Activated CD8-positive, alpha-beta memory T cell treated with anti-CD3 and anti-CD28 coated beads, Interleukin-2, amount 10 ng/mL, durations not matched to agents 7 days and 5 days (primary cell): ENCODE measurements at regions not wholly inside any gene's neighbourhood (a gene's known extent, or its start where the extent isn't known, plus 50 kb on each side); places are given as distances from the start of the nearest gene placed in this dataset.

Experiments
- ATAC-seq: fragments of 150-1000 bp; cut with Tn5 transposase; one replicate; pipeline ENCODE4 v1.10.0; 2021; ENCODE audit warnings: moderate library complexity
- CTCF ChIA-PET: fragments of 350-600 bp; sonication (Branson Sonifier 250); formaldehyde crosslinking; loops from one replicate; lab custom pipeline; 2021; ENCODE audit warnings: antibody characterized with exemption; lab: Charles Lee
- DNase-seq: peaks from one replicate; pipeline ENCODE4 v3.0.0-alpha.2; 2020
- H3K27ac Mint-ChIP-seq: one replicate; pipeline ENCODE4 v1.8.0; 2021; ENCODE audit warnings: mild to moderate bottlenecking, mixed read lengths
- H3K27me3 Mint-ChIP-seq: one replicate; pipeline ENCODE4 v1.8.0; 2021; ENCODE audit warnings: mixed read lengths
- H3K36me3 Mint-ChIP-seq: one replicate; pipeline ENCODE4 v1.8.0; 2021; ENCODE audit warnings: mild to moderate bottlenecking, mixed read lengths
- H3K4me1 Mint-ChIP-seq: one replicate; pipeline ENCODE4 v1.8.0; 2021; ENCODE audit warnings: mixed read lengths
- H3K4me3 Mint-ChIP-seq: one replicate; pipeline ENCODE4 v1.8.0; 2021; ENCODE audit warnings: mild to moderate bottlenecking, moderate library complexity, mixed read lengths
- H3K9me3 Mint-ChIP-seq: one replicate; pipeline ENCODE4 v1.8.0; 2022; ENCODE audit warnings: low read depth, mixed read lengths

DNA sequence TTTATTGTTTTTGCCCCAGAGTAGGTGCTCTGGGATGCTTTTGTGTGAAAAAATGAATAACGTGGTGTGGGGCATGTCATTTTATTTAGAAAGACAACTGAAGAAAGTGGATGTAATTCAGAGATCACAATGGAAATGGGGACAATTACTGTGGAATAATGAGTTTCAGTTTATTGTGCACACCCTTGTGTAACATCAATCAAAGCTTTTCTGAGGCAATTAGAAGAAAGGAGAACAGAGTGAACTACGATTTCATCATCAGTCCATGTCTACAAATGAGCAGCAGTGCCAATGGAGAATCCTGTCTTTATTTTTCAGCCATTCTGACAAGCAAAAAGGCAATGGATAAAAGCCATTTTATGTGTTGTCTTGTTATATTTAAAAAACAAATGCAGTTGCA lies 339.2 kb downstream of the TMA16 start:
- ATAC-seq (no peak), DNase-seq (no peak)
- Mint-ChIP-seq H3K9me3 (no peaks in the 10 kb centered on the region), H3K4me1 (no peaks in the 10 kb centered on the region), H3K4me3 (no peak overlapping the region), H3K27ac (no peak overlapping the region), H3K27me3 (no peaks in the 10 kb centered on the region), H3K36me3 (no peaks in the 10 kb centered on the region)
- CTCF ChIA-PET = no interaction called here

- Mint-ChIP-seq H3K9me3 (peaks cover 2% of the 10 kb centered on the region), H3K27me3 (no peaks in the 10 kb centered on the region), H3K27ac (no peak overlapping the region), H3K4me1 (no peaks in the 10 kb centered on the region), H3K36me3 (no peaks in the 10 kb centered on the region), H3K4me3 (no peak overlapping the region)
- CTCF ChIA-PET = no interaction called here
- ATAC-seq (no peak), DNase-seq (no peak)
Measured at GRCh38 chr4:163846008-163846407, 351.5 kb downstream of the TMA16 start.

DNA sequence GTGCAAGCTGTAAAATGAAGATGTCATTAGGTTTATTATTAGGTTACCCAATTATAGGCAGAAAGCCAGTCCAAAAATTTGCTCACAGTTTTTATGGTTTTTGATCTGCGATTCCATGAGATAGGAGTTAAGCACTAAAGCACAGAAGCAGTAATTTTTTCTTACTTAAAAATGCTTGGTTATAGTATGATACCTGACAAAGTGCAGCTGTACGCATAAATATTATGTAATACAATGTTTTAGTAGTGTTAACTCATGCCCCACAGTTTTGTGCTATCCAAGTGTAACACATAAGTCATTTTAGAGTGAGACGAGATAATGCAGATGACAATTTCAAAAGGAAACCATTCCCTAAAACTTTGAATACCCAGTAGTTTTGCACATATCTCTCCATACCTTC lies 357.8 kb downstream of the TMA16 start:
- ATAC-seq (no peak), DNase-seq (no peak)
- Mint-ChIP-seq H3K27me3 (no peaks in the 10 kb centered on the region), H3K4me1 (no peaks in the 10 kb centered on the region), H3K9me3 (peaks cover 2% of the 10 kb centered on the region), H3K36me3 (no peaks in the 10 kb centered on the region), H3K4me3 (no peak overlapping the region), H3K27ac (no peak overlapping the region)
- CTCF ChIA-PET = no interaction called here

DNA sequence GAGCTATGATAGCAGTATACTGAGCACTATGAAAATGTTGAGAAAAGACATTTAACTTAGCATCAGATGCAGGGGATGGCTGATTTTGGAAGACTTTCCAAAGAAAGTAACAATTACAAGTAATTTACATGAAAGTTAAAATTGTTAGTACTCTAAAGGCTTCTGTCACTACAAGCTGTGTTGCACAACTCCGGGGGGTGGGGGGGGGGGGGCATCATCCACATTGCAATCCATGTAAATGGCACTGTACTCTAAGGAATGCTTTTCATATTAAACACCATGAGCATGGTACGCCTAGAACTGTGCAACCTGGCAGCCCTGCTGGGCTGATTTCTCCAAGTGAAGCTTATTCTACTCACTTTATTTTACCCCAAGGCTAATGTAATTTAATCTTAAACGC lies 363.4 kb downstream of the TMA16 start:
- no peaks in the 10 kb centered on the region for H3K27me3 Mint-ChIP-seq
- no peaks in the 10 kb centered on the region for H3K4me1 Mint-ChIP-seq
- no peak for DNase-seq
- no peaks in the 10 kb centered on the region for H3K9me3 Mint-ChIP-seq
- H3K36me3 Mint-ChIP-seq = no peaks in the 10 kb centered on the region
- H3K27ac Mint-ChIP-seq = no peak overlapping the region
- ATAC-seq = no peak
- H3K4me3 Mint-ChIP-seq = no peak overlapping the region
- CTCF ChIA-PET = no interaction called here

- CTCF ChIA-PET = no interaction called here
Measured at GRCh38 chr4:163858515-163858914, 364.0 kb downstream of the TMA16 start.

DNA sequence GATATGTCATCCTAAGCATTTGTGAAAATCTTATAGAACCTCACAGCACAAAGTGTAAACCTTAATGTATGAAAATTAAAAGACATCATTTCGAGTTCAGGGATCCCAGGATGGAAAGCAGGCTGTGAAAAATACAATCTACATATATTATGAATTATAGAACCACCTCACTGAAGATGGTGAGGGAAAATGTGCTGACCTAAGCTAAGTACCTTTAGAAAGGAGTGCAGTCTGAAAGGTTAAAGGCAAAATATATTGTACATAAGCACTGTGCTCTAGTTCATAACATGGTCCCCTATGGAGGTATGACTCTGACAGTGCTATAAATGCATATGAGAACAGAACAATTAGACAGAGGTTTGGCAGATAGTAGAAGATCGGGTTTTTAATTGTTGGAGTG lies 368.6 kb downstream of the TMA16 start:
- Mint-ChIP-seq H3K36me3 (no peaks in the 10 kb centered on the region), H3K27me3 (no peaks in the 10 kb centered on the region), H3K4me1 (no peaks in the 10 kb centered on the region), H3K27ac (no peak overlapping the region), H3K4me3 (no peak overlapping the region), H3K9me3 (no peaks in the 10 kb centered on the region)
- DNase-seq (no peak), ATAC-seq (no peak)
- CTCF ChIA-PET = no interaction called here

More at GRCh38 chr4:163858515-163858914, 364.0 kb downstream of the TMA16 start:
- Mint-ChIP-seq H3K9me3 (no peaks in the 10 kb centered on the region), H3K4me1 (no peaks in the 10 kb centered on the region), H3K27me3 (no peaks in the 10 kb centered on the region), H3K27ac (no peak overlapping the region), H3K36me3 (no peaks in the 10 kb centered on the region), H3K4me3 (no peak overlapping the region)
- no peak for ATAC-seq
- DNase-seq = no peak

- no peaks in the 10 kb centered on the region for H3K9me3 Mint-ChIP-seq
- ATAC-seq (no peak), DNase-seq (no peak)
- H3K27me3 Mint-ChIP-seq = no peaks in the 10 kb centered on the region
- H3K36me3 Mint-ChIP-seq = no peaks in the 10 kb centered on the region
- no peak overlapping the region for H3K27ac Mint-ChIP-seq
- CTCF ChIA-PET = no interaction called here
- no peak overlapping the region for H3K4me3 Mint-ChIP-seq
- H3K4me1 Mint-ChIP-seq = no peaks in the 10 kb centered on the region
Measured at GRCh38 chr4:163865010-163865409, 370.5 kb downstream of the TMA16 start.

- no peak overlapping the region for H3K4me3 Mint-ChIP-seq
Measured at GRCh38 chr4:163866728-163867315, 372.3 kb downstream of the TMA16 start.

GRCh38 chr4:163868445-163868844 lies 374.0 kb downstream of the TMA16 start:
- ATAC-seq (no peak), DNase-seq (no peak)
- Mint-ChIP-seq H3K27me3 (no peaks in the 10 kb centered on the region), H3K27ac (no peak overlapping the region), H3K9me3 (no peaks in the 10 kb centered on the region), H3K4me3 (no peak overlapping the region), H3K4me1 (no peaks in the 10 kb centered on the region), H3K36me3 (no peaks in the 10 kb centered on the region)
- CTCF ChIA-PET = no interaction called here

More at GRCh38 chr4:163866728-163867315, 372.3 kb downstream of the TMA16 start:
- no peak overlapping the region for H3K27ac Mint-ChIP-seq
- DNase-seq (no peak), ATAC-seq (no peak)
- H3K4me1 Mint-ChIP-seq = no peaks in the 10 kb centered on the region
- no peaks in the 10 kb centered on the region for H3K36me3 Mint-ChIP-seq
- no peaks in the 10 kb centered on the region for H3K27me3 Mint-ChIP-seq
- H3K9me3 Mint-ChIP-seq = no peaks in the 10 kb centered on the region
- CTCF ChIA-PET = no interaction called here

- DNase-seq (no peak), ATAC-seq (no peak)
- CTCF ChIA-PET = no interaction called here
- Mint-ChIP-seq H3K27me3 (no peaks in the 10 kb centered on the region), H3K9me3 (no peaks in the 10 kb centered on the region), H3K4me1 (no peaks in the 10 kb centered on the region), H3K36me3 (no peaks in the 10 kb centered on the region), H3K4me3 (no peak overlapping the region), H3K27ac (no peak overlapping the region)
Measured at GRCh38 chr4:163871078-163871477, 376.6 kb downstream of the TMA16 start.

DNA sequence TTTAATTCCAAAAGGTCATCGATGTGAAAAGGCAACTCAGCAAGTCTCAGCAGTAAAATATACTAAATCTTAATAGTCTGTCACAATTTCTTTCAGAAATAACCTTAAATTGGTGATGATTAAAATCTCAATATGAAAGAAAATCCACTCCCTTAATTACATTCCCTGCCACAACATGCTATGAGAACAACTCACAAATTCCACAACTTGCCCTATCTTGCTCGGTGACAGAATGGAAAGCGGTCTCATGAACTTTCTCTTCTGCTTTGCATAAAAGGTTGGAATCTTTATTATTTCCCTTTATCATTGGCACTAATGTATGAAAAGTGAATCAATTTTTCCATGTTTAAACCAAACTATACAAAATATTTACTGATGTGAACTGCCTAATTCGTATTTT lies 380.8 kb downstream of the TMA16 start:
- DNase-seq = no peak
- H3K27me3 Mint-ChIP-seq = no peaks in the 10 kb centered on the region
- no peaks in the 10 kb centered on the region for H3K36me3 Mint-ChIP-seq
- no peaks in the 10 kb centered on the region for H3K4me1 Mint-ChIP-seq
- H3K4me3 Mint-ChIP-seq = no peak overlapping the region
- no peak overlapping the region for H3K27ac Mint-ChIP-seq
- CTCF ChIA-PET = no interaction called here
- ATAC-seq = no peak
- no peaks in the 10 kb centered on the region for H3K9me3 Mint-ChIP-seq

DNA sequence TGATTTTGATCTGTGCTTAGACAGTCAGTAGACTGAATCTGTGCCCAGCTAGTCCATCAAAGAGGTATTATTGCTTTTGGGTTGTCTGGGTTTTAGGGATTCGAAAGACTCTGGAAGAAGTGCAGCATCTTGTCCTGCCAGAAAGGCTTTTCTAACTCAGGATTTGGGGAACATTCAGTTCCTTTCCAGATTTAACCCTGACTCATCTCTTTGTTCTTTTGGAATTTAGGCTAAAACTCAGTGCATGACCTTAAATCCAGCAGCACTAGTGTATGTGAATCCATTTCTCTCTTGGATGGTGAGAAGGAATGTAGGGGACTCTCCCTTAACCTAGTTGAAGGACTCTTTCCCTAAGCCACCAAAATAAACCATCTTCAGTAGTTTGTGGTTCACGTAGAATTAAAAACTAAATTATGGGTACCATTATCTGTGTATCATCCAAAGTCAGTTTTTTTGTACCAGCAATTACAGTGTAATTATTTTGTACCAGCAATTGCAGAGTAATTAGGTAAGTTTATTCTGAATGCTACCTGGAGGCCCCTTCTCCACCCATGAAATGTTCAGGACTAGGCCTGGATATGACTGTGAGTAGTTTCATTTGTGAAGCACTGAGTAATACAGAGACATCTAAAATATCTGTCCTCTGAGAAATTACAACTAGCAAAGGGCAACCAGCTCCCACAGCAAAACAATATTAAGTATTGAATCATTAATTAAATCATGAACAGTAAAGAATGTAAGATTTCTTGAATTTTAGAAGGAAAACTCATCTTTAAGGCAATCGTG lies 384.0 kb downstream of the TMA16 start:
- Mint-ChIP-seq H3K27me3 (no peaks in the 10 kb centered on the region), H3K27ac (no peak overlapping the region), H3K4me1 (no peaks in the 10 kb centered on the region), H3K36me3 (no peaks in the 10 kb centered on the region), H3K4me3 (no peak overlapping the region), H3K9me3 (no peaks in the 10 kb centered on the region)
- CTCF ChIA-PET = no interaction called here
- ATAC-seq = no peak
- no peak for DNase-seq

DNA sequence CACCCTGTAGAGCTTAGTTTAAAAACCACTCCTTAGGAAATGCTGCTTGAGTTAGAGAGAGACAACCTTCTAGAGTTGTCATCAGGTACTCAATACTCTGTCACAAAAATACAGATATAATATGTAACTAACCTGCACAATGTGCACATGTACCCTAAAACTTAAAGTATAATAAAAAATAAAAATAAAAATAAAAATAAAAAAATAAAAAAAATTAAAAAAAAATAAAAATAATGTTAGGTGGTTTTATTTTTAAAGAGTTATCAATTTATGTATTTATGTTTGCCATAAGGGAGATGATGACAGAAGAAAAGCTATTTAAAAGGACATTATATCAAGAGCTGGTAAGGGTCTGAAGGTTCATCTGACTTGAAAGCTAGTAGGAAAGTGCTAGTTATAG lies 397.9 kb downstream of the TMA16 start:
- no peak for ATAC-seq
- Mint-ChIP-seq H3K4me1 (no peaks in the 10 kb centered on the region), H3K9me3 (peaks cover 2% of the 10 kb centered on the region), H3K36me3 (no peaks in the 10 kb centered on the region), H3K4me3 (no peak overlapping the region), H3K27ac (no peak overlapping the region), H3K27me3 (no peaks in the 10 kb centered on the region)
- CTCF ChIA-PET = no interaction called here
- no peak for DNase-seq

- Mint-ChIP-seq H3K27ac (no peak overlapping the region), H3K36me3 (no peaks in the 10 kb centered on the region), H3K27me3 (no peaks in the 10 kb centered on the region), H3K4me1 (no peaks in the 10 kb centered on the region), H3K4me3 (no peak overlapping the region), H3K9me3 (peaks cover 2% of the 10 kb centered on the region)
- CTCF ChIA-PET = no interaction called here
- DNase-seq (no peak), ATAC-seq (no peak)
Measured at GRCh38 chr4:163895378-163896005, 401.0 kb downstream of the TMA16 start.
